Body of pancreas (tissue), 4 donors: ENCODE measurements at regions not wholly inside any gene's neighbourhood (a gene's known extent, or its start where the extent isn't known, plus 50 kb on each side); places are given as distances from the start of the nearest gene placed in this dataset.

Experiments used
- CTCF ChIP-seq, 7 experiments: fragments of 450-650 bp in 4 of 7; fragments of 200-600 bp in 3 of 7; sonication (generic) in 3 of 7; IDR thresholded peaks; one replicate each; pipeline ENCODE4 v1.5.1; 2016 to 2019; ENCODE audit warnings: antibody characterized with exemption in 7 of 7
- POLR2A ChIP-seq, 3 donors: fragments of 450-650 bp; IDR thresholded peaks; one replicate each; pipeline ENCODE4 v1.6.1; 2016; ENCODE audit warnings: antibody characterized with exemption in 3 of 3, mild to moderate bottlenecking in 2 of 3

- peak in 5 of 7 experiments; percentile 15 to 54 (median 41) for TF ChIP-seq CTCF (IDR thresholded peaks at IDR 0.05)
- TF ChIP-seq POLR2A (IDR thresholded peaks at IDR 0.05), result no peak
These were observed 530.9 kb upstream of the AUTS2 start for GRCh38 chr7:69067397-69067796.
